GM12874 (cell line): ENCODE measurements at regions not wholly inside any gene's neighbourhood (a gene's known extent, or its start where the extent isn't known, plus 50 kb on each side); places are given as distances from the start of the nearest gene placed in this dataset.

Experiments used
- TF ChIP-seq, protein P1 (sequence below): IDR thresholded peaks from 2 replicates; pipeline ENCODE4 v1.5.1; 2011; ENCODE audit warnings: low read depth, mild to moderate bottlenecking, control low read depth, low read length, moderate library complexity; ENCODE audit not compliant: insufficient read depth

GRCh38 chr9:108270561-108270960 is 585.2 kb downstream of the ACTL7B start:
- TF ChIP-seq, protein P1, sequence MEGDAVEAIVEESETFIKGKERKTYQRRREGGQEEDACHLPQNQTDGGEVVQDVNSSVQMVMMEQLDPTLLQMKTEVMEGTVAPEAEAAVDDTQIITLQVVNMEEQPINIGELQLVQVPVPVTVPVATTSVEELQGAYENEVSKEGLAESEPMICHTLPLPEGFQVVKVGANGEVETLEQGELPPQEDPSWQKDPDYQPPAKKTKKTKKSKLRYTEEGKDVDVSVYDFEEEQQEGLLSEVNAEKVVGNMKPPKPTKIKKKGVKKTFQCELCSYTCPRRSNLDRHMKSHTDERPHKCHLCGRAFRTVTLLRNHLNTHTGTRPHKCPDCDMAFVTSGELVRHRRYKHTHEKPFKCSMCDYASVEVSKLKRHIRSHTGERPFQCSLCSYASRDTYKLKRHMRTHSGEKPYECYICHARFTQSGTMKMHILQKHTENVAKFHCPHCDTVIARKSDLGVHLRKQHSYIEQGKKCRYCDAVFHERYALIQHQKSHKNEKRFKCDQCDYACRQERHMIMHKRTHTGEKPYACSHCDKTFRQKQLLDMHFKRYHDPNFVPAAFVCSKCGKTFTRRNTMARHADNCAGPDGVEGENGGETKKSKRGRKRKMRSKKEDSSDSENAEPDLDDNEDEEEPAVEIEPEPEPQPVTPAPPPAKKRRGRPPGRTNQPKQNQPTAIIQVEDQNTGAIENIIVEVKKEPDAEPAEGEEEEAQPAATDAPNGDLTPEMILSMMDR, result no peak

- TF ChIP-seq, protein P1, result no peak
Measured at GRCh38 chr9:108270051-108270450, 585.7 kb downstream of the ACTL7B start.

DNA sequence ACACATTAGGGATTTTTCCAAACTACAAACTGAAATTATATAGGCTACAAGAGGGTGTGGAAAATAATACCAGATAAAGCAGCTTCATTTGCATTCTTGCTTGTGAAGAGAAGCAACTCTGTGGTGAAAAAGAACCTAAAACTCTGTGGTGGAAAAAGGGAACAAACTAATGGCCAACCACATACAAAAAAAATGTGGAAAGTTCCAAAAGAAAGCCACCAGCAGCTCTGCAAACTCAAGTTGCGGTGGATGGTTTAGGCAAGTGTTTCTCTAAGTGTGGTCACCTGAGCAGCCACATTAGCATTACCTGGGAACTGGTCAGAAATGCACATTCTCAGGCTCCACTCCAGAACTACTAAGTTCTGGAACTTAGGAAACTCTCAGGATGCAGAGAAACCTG is 586.4 kb downstream of the ACTL7B start:
- TF ChIP-seq, protein P1, result no peak

DNA sequence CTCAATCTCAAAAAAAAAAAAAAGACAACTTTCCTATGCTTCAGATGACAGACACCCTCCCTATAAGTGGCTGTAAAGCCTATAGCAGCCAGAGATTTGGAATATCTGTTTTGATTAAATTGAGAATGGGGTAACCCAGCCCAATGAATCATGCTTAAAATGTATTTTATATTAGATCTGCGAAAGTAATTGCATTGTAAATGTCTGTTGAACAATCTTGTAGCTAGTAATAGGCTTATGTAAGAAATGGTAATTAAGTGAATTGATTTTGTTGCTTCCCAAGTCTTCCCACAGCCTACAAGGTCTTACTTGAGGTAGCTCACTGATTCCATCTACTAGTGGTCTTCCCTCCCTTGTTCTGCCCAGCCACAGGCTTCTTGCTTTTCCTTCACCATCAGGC is 590.7 kb downstream of the ACTL7B start:
- TF ChIP-seq, protein P1, result no peak

DNA sequence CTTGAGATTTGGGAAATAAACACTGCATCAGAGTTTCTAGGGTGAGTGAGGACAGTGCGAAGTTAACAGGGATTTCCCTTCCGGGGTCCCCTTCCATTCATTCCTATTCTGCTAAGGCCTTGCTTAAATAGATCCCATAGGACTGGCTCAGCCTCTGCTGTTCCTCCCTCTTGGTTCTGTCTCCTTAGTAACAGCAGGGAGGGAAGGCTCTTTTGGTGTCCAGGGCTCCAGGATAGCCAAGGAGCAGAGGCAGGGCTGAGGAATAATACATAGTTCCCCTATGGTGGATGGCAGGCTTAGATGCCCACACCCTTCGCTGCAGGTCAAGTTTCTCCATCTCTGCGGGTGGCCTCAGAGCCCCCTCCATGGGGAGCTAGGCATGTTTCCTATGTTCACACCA is 591.7 kb downstream of the ACTL7B start:
- TF ChIP-seq, protein P1, result no peak

DNA sequence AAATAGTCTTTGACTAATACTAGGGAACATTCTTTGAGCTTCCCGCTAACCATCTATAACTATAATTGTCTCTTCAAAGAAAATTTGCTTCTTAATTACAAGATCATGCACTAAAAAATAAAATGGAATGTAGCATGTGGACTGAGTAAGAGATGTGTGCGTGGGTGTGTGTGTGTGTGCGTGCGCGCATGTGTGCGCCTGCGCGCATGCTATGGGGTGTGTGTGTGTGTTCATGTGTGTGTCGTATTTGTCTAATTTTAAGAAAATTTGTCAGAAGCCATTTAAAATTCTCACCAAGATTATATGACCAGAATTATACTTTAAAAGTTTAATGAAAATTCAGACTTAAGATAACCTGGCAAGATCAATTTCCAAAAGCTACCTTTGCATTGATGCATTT is 593.0 kb downstream of the ACTL7B start:
- TF ChIP-seq, protein P1, result no peak

DNA sequence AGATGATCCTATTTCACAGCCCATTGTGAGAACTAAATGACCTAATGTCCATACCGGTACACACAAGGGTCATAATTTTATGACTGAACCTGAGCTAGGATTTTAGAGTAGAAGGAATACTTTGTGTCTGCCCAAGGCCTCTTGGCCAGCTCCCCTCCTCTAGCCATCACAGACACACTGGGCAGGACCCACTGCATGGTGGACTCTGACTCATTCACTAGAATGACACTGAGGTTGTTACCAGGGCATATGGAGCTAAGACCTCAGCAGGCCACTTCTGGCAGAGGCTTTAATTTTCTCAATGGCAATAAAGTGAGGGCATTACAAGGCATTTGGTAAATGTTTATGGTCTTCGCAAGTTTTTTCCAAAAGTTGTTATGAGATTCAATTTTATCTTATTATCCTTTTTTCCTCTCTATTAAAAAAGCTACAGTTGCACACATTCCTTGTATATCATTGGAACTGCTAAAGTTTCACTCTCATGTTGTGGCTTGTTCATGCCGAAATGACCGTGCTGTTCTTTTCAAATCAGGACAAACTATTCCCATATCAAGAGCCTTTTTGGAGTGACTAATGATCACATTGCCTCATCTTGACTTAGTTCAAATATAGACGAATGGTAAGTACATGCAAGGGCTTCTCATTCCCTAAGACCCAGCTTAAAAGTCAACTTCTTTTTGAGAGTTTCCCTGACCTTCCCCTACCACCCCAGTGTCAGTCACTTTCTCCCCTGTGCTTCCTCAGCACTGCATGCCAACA is 595.7 kb downstream of the ACTL7B start:
- TF ChIP-seq, protein P1, result no peak
